Endothelial cell of umbilical vein (primary cell): ENCODE measurements at regions not wholly inside any gene's neighbourhood (a gene's known extent, or its start where the extent isn't known, plus 50 kb on each side); places are given as distances from the start of the nearest gene placed in this dataset.

ENCODE experiments used
- BruUV-seq: library from RNA; stranded (reverse); fragments of 400-500 nt; replicated peaks from 2 replicates; lab custom pipeline; 2021; lab: Mats Ljungman, UMichigan
- CTCF ChIA-PET: fragments of 300-600, 350-600 bp; sonication (Branson Sonifier 250); formaldehyde crosslinking; loops from one replicate; lab custom pipeline; 2021; ENCODE audit warnings: antibody characterized with exemption, inconsistent platforms; lab: Charles Lee
- POLR2A ChIA-PET: fragments of 300-600, 350-600 bp; sonication (Branson Sonifier 250); formaldehyde crosslinking; loops from one replicate; lab custom pipeline; 2021; ENCODE audit warnings: antibody characterized with exemption, inconsistent platforms; lab: Charles Lee
- DNase-seq: peaks from one replicate; pipeline ENCODE4 v3.0.0-alpha.2; 2011; ENCODE audit warnings: low read depth, low spot score
- FAIRE-seq: peaks from 2 replicates; lab custom pipeline; 2011; peaks lifted over from hg19 to GRCh38; lab: Jason Lieb, UNC
- H2AFZ ChIP-seq: 2 replicates; pipeline ENCODE4 v1.6.0; 2012; ENCODE audit warnings: low read depth, low read length, control low read depth, inconsistent platforms
- H3K27ac ChIP-seq: 2 replicates; pipeline ENCODE4 v1.5.1; 2011; ENCODE audit warnings: low read depth, mild to moderate bottlenecking, control low read depth, low read length, moderate library complexity; ENCODE audit not compliant: insufficient read depth
- H3K27me3 ChIP-seq, 2 experiments: 2 replicates each; pipeline versions ENCODE4 v1.6.0 to v1.6.1; 2011; ENCODE audit warnings: low read length in 2 of 2, mixed read lengths in 1 of 2; ENCODE audit not compliant: control insufficient read depth in 2 of 2, insufficient read depth in 2 of 2
- H3K36me3 ChIP-seq, 2 experiments: 2 replicates in 1 of 2; 3 replicates in 1 of 2; pipeline ENCODE4 v1.5.1; 2011; ENCODE audit warnings: low read length in 2 of 2, mild to moderate bottlenecking in 1 of 2, moderate library complexity in 1 of 2; ENCODE audit not compliant: control insufficient read depth in 2 of 2, insufficient read depth in 2 of 2; ENCODE audit errors: extremely low read depth in 1 of 2
- H3K4me1 ChIP-seq: 3 replicates; pipeline ENCODE4 v1.5.1; 2011; ENCODE audit warnings: mild to moderate bottlenecking, low read length; ENCODE audit not compliant: control insufficient read depth, insufficient read depth; ENCODE audit errors: extremely low read depth
- H3K4me2 ChIP-seq: 2 replicates; pipeline ENCODE4 v1.6.1; 2011; ENCODE audit warnings: low read length, control low read depth, mixed read lengths; ENCODE audit not compliant: insufficient read depth
- H3K4me3 ChIP-seq, 3 experiments: fragments of 200-600 bp in 1 of 3; sonication (generic), shearing (Covaris generic) in 1 of 3; replicated peaks in 1 of 3; 2 replicates each; pipeline ENCODE4 v1.5.1; 2011 to 2016; ENCODE audit warnings: control low read depth in 3 of 3, low read length in 3 of 3, mild to moderate bottlenecking in 2 of 3, inconsistent platforms in 1 of 3, low read depth in 1 of 3, moderate library complexity in 1 of 3; ENCODE audit not compliant: insufficient read depth in 1 of 3
- H3K79me2 ChIP-seq: 2 replicates; pipeline ENCODE4 v1.6.0; 2012; ENCODE audit warnings: low read length, inconsistent platforms; ENCODE audit not compliant: control insufficient read depth, insufficient read depth
- H3K9ac ChIP-seq: replicated peaks from 2 replicates; pipeline ENCODE3; 2011; ENCODE audit warnings: low read length, control low read depth; ENCODE audit not compliant: insufficient read depth; ENCODE audit errors: extremely low read depth
- H3K9me1 ChIP-seq: replicated peaks from 3 replicates; pipeline ENCODE4 v1.6.0; 2011; ENCODE audit warnings: mild to moderate bottlenecking, low read length; ENCODE audit not compliant: control insufficient read depth, insufficient read depth; ENCODE audit errors: extremely low read depth
- H3K9me3 ChIP-seq: replicated peaks from 2 replicates; pipeline ENCODE4 v1.5.1; 2012; ENCODE audit warnings: low read length, inconsistent platforms; ENCODE audit not compliant: control insufficient read depth, insufficient read depth
- H4K20me1 ChIP-seq: replicated peaks from 2 replicates; pipeline ENCODE3; 2011; ENCODE audit warnings: mild to moderate bottlenecking, low read length; ENCODE audit not compliant: control insufficient read depth, insufficient read depth; ENCODE audit errors: extremely low read depth
- CTCF ChIP-seq, 2 donors: IDR thresholded peaks; 1 replicate in 1 of 2; 2 replicates in 1 of 2; pipeline ENCODE4 v1.5.1; 2011; ENCODE audit warnings: low read length in 2 of 2, mild to moderate bottlenecking in 2 of 2, moderate library complexity in 2 of 2, control low read depth in 1 of 2, inconsistent platforms in 1 of 2, low read depth in 1 of 2; ENCODE audit not compliant: insufficient read depth in 1 of 2; ENCODE audit errors: extremely low read depth in 1 of 2
- EZH2 ChIP-seq: IDR thresholded peaks from 2 replicates; pipeline ENCODE4 v1.6.1; 2012; ENCODE audit warnings: borderline replicate concordance, low read depth, mild to moderate bottlenecking, moderate library complexity, low read length, inconsistent platforms; ENCODE audit not compliant: severe bottlenecking
- FOS ChIP-seq: IDR thresholded peaks from 2 replicates; pipeline ENCODE4 v1.6.1; 2011; ENCODE audit warnings: mild to moderate bottlenecking, low read length, moderate library complexity, borderline replicate concordance; ENCODE audit not compliant: insufficient read depth
- GATA2 ChIP-seq: IDR thresholded peaks from 2 replicates; pipeline ENCODE4 v1.7.0; 2011; ENCODE audit warnings: low read depth, mild to moderate bottlenecking, moderate library complexity, mixed read lengths, low read length; ENCODE audit not compliant: insufficient read length, insufficient read depth
- JUN ChIP-seq: IDR thresholded peaks from 2 replicates; pipeline ENCODE4 v1.6.1; 2011; ENCODE audit warnings: borderline replicate concordance, low read depth; ENCODE audit not compliant: insufficient read length, insufficient read depth
- MAX ChIP-seq: IDR thresholded peaks from 2 replicates; pipeline ENCODE4 v1.6.1; 2011; ENCODE audit not compliant: insufficient read depth, insufficient read length
- MYC ChIP-seq: IDR thresholded peaks from one replicate; pipeline ENCODE4 v1.6.1; 2011; ENCODE audit warnings: mild to moderate bottlenecking, low read depth, low read length
- POLR2A ChIP-seq: IDR thresholded peaks from 2 replicates; pipeline ENCODE4 v1.6.1; 2012; ENCODE audit warnings: low read depth, mild to moderate bottlenecking, control low read depth, low read length
- POLR2AphosphoS5 ChIP-seq: IDR thresholded peaks from 2 replicates; pipeline ENCODE4 v1.6.1; 2012; ENCODE audit warnings: low read depth, mild to moderate bottlenecking, control low read depth, low read length, moderate library complexity; ENCODE audit not compliant: insufficient read depth
- dilution Hi-C: fragments of 300-500 bp; cut with MboI; formaldehyde crosslinking; loops from one replicate; pipeline ENCODE4 v1.15.0; 2019; ENCODE audit warnings: low sequenced_read_pairs; ENCODE audit not compliant: extremely low pct_ligation_motif_present
- intact Hi-C: fragments of 100-400 bp; cut with micrococcal nuclease; formaldehyde crosslinking; loops from one replicate; pipeline ENCODE4 v1.10.0; 2022

GRCh38 chr11:104319396-104319795, 155.4 kb upstream of the PDGFD start:
- no peak overlapping the region for H2AFZ ChIP-seq
- H3K9me3 ChIP-seq, result no peaks in the 10 kb centered on the region
- intact Hi-C loops (no loop called here), dilution Hi-C loops (no loop called here)
- no peaks in the 10 kb centered on the region for H3K9me1 ChIP-seq
- H4K20me1 ChIP-seq, result no peaks in the 10 kb centered on the region
- TF ChIP-seq JUN (no peak), FOS (no peak), POLR2AphosphoS5 (no peak), MYC (no peak), MAX (no peak), GATA2 (no peak), EZH2 (no peak), CTCF (IDR thresholded peaks at IDR 0.05; ENCODE audit: extremely low read depth in 1 of 2, insufficient read depth in 1 of 2, low read depth in 1 of 2, low read length in 2 of 2) (no peak), POLR2A (no peak)
- DNase-seq (no peak), FAIRE-seq (no peak)
- H3K4me1 ChIP-seq, result no peaks in the 10 kb centered on the region
- no peaks in the 10 kb centered on the region for H3K27me3 ChIP-seq
- no TSS peak for BruUV-seq
- H3K4me3 ChIP-seq, result no peak overlapping the region
- H3K9ac ChIP-seq, result no peak overlapping the region
- no peaks in the 10 kb centered on the region for H3K36me3 ChIP-seq
- no peaks in the 10 kb centered on the region for H3K79me2 ChIP-seq
- no peak overlapping the region for H3K27ac ChIP-seq
- no peak overlapping the region for H3K4me2 ChIP-seq
- CTCF ChIA-PET, result no interaction called here
- POLR2A ChIA-PET, result no interaction called here
